ENCODE measurements at regions not wholly inside any gene's neighbourhood (a gene's known extent, or its start where the extent isn't known, plus 50 kb on each side); places are given as distances from the start of the nearest gene placed in this dataset.

DNA sequence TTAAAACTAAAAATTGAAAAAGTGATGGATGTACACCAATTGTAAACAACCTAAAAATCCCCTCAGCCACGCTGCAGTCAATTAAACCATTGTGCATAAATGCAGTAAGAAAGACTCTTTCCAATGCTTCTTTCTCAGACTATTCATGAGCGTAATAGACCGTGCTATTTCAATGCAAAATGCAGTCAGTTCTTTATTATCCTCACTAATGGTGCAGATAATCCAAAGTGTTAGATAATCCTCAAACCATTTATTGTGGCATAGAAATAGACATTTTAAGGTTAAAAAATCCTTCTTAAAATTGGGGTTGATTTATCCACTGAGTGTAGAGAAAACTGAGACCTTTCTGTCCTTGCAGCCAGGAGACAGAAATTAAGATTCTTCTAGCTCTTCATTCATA lies 1862.8 kb downstream of the EFNA5 start:
- Histone ChIP-seq H3K36me3 (ENCODE audit: control insufficient read depth in 3 of 3, insufficient read depth in 3 of 3, low read length in 3 of 3) (no peaks in the 10 kb centered on the region), H3K27ac (ENCODE audit: low read depth, low read length) (no peak overlapping the region), H3K9ac (ENCODE audit: low read depth in 1 of 3, low read length in 3 of 3) (no peak overlapping the region), H3K4me3 (ENCODE audit: low read length in 3 of 3) (no peak overlapping the region), H3K27me3 (ENCODE audit: control insufficient read depth in 3 of 3, insufficient read depth in 3 of 3, low read length in 3 of 3) (no peaks in the 10 kb centered on the region), H3K9me3 (ENCODE audit: control insufficient read depth in 3 of 3, low read length in 3 of 3) (no peaks in the 10 kb centered on the region), H3K4me1 (ENCODE audit: control insufficient read depth in 3 of 3, insufficient read depth in 3 of 3, low read length in 3 of 3) (no peaks in the 10 kb centered on the region)

DNA sequence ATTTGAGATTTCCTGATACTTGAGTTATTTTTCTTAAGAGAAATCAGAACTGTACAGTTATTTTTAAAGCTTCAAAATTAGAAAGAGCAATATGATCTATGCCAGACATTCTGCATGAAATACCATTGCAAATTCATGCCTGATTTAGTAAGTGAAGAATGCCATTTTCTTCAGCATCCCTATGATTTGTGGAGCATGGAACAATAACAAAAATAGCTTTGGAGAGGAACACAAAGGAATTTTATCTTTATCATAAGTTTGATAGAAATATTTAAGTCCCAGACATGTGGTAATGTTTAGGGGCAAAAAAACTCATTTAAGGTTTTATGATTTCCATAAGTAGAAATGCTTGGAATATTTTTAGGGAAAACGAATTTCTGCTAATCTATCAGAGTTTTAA lies 1863.4 kb downstream of the EFNA5 start:
- no peaks in the 10 kb centered on the region for H3K4me1 ChIP-seq (ENCODE audit: control insufficient read depth in 3 of 3, insufficient read depth in 3 of 3, low read length in 3 of 3)
- H3K27ac ChIP-seq (ENCODE audit: low read depth, low read length), result no peak overlapping the region

DNA sequence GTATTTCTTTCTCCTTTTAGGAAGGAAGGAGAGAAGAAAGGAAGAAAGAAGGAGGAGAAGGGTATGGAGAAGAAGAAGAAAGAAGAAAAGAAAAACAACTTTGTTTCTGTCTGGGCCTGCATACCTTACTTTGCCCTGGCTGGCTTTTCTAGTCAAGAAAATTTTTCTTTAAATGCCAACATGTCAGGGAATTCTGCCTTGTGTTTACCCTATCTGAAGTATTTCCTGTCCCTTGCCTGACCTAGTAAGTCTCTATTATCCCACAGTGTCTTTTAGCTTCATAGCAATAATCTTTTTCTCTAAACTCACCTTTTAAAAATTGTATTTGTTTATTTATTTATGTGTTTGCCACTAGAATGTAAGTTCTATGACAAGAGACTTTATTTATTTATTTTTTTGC lies 1864.1 kb downstream of the EFNA5 start:
- H3K36me3 ChIP-seq (ENCODE audit: control insufficient read depth in 3 of 3, insufficient read depth in 3 of 3, low read length in 3 of 3), result no peaks in the 10 kb centered on the region
- H3K27ac ChIP-seq (ENCODE audit: low read depth, low read length), result no peak overlapping the region
- no peaks in the 10 kb centered on the region for H3K9me3 ChIP-seq (ENCODE audit: control insufficient read depth in 3 of 3, low read length in 3 of 3)

More for the DNA sequence above, 1863.4 kb downstream of the EFNA5 start:
- H3K4me3 ChIP-seq (ENCODE audit: low read length in 3 of 3), result no peak overlapping the region
- H3K27me3 ChIP-seq (ENCODE audit: control insufficient read depth in 3 of 3, insufficient read depth in 3 of 3, low read length in 3 of 3), result no peaks in the 10 kb centered on the region
- no peaks in the 10 kb centered on the region for H3K36me3 ChIP-seq (ENCODE audit: control insufficient read depth in 3 of 3, insufficient read depth in 3 of 3, low read length in 3 of 3)
- H3K9me3 ChIP-seq (ENCODE audit: control insufficient read depth in 3 of 3, low read length in 3 of 3), result no peaks in the 10 kb centered on the region
- H3K9ac ChIP-seq (ENCODE audit: low read depth in 1 of 3, low read length in 3 of 3), result no peak overlapping the region

DNA sequence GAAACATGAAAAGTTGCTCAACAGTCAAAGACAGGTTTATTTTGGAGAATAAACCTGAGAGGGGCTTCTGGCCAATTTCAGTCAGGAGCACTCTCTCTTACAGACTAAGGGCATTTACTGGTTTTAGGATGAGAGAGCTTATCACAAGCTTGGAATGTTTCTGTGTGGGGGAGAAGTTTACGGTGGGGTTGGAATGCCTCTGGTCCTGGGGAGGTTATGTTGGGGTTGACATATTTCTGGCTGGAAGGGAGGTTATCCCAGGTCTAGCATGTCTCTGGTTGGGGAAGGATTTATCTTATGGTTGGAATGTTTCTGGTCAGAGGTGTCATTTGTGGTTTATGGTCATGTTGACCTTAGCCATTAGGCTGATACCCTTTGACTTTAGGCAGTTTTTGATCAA lies 1867.3 kb downstream of the EFNA5 start:
- H3K27me3 ChIP-seq (ENCODE audit: control insufficient read depth in 3 of 3, insufficient read depth in 3 of 3, low read length in 3 of 3), result no peaks in the 10 kb centered on the region

More for the DNA sequence above, 1864.1 kb downstream of the EFNA5 start:
- Histone ChIP-seq H3K4me1 (ENCODE audit: control insufficient read depth in 3 of 3, insufficient read depth in 3 of 3, low read length in 3 of 3) (no peaks in the 10 kb centered on the region), H3K9ac (ENCODE audit: low read depth in 1 of 3, low read length in 3 of 3) (no peak overlapping the region), H3K27me3 (ENCODE audit: control insufficient read depth in 3 of 3, insufficient read depth in 3 of 3, low read length in 3 of 3) (no peaks in the 10 kb centered on the region), H3K4me3 (ENCODE audit: low read length in 3 of 3) (no peak overlapping the region)

DNA sequence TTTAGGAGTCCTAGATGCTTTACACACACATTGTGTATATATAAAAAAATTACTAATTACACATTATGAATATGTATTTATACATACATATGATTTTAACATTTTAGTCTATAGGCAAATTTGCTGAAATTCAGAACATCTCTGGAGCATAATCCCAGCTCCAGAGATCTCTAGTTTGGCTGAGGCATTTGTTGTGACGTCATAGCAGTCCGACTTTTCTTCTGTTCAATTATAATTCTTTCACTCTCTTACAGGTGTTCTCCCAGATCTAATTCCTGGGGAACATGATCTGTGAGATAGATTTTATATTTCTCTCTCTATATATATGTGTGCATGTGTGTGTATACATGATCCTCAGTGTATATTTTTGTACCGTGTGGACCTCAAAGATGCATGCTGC lies 1876.2 kb downstream of the EFNA5 start:
- Histone ChIP-seq H3K9ac (ENCODE audit: low read depth in 1 of 3, low read length in 3 of 3) (no peak overlapping the region), H3K36me3 (ENCODE audit: control insufficient read depth in 3 of 3, insufficient read depth in 3 of 3, low read length in 3 of 3) (no peaks in the 10 kb centered on the region), H3K27me3 (ENCODE audit: control insufficient read depth in 3 of 3, insufficient read depth in 3 of 3, low read length in 3 of 3) (no peaks in the 10 kb centered on the region), H3K9me3 (ENCODE audit: control insufficient read depth in 3 of 3, low read length in 3 of 3) (no peaks in the 10 kb centered on the region), H3K4me3 (ENCODE audit: low read length in 3 of 3) (no peak overlapping the region), H3K4me1 (ENCODE audit: control insufficient read depth in 3 of 3, insufficient read depth in 3 of 3, low read length in 3 of 3) (no peaks in the 10 kb centered on the region), H3K27ac (ENCODE audit: low read depth, low read length) (no peak overlapping the region)

More for the DNA sequence above, 1867.3 kb downstream of the EFNA5 start:
- Histone ChIP-seq H3K9me3 (ENCODE audit: control insufficient read depth in 3 of 3, low read length in 3 of 3) (no peaks in the 10 kb centered on the region), H3K4me3 (ENCODE audit: low read length in 3 of 3) (no peak overlapping the region), H3K36me3 (ENCODE audit: control insufficient read depth in 3 of 3, insufficient read depth in 3 of 3, low read length in 3 of 3) (no peaks in the 10 kb centered on the region), H3K4me1 (ENCODE audit: control insufficient read depth in 3 of 3, insufficient read depth in 3 of 3, low read length in 3 of 3) (no peaks in the 10 kb centered on the region), H3K9ac (ENCODE audit: low read depth in 1 of 3, low read length in 3 of 3) (no peak overlapping the region), H3K27ac (ENCODE audit: low read depth, low read length) (no peak overlapping the region)

DNA sequence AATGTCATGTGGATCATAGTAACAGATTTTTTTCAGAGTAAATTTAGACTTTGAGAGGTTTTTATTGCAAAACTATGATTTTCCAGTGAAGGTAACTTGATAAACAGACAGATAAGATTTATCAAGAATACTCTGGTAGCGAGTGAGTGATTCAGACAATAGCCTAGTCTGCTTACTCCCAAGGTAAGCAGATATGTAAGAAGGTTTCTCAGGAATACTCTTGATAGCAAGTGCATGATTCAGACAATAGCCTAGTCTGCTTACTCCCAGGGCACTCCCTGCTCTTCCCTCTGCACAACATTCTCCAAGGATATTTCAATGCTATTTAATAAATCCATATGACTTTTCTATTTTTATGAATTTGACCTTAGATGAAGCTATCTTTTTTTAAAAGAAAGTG lies 1881.5 kb downstream of the EFNA5 start:
- no peaks in the 10 kb centered on the region for H3K9me3 ChIP-seq (ENCODE audit: control insufficient read depth in 3 of 3, low read length in 3 of 3)
- no peaks in the 10 kb centered on the region for H3K4me1 ChIP-seq (ENCODE audit: control insufficient read depth in 3 of 3, insufficient read depth in 3 of 3, low read length in 3 of 3)
- H3K27ac ChIP-seq (ENCODE audit: low read depth, low read length), result no peak overlapping the region
- no peaks in the 10 kb centered on the region for H3K27me3 ChIP-seq (ENCODE audit: control insufficient read depth in 3 of 3, insufficient read depth in 3 of 3, low read length in 3 of 3)
- no peaks in the 10 kb centered on the region for H3K36me3 ChIP-seq (ENCODE audit: control insufficient read depth in 3 of 3, insufficient read depth in 3 of 3, low read length in 3 of 3)
- no peak overlapping the region for H3K4me3 ChIP-seq (ENCODE audit: low read length in 3 of 3)
- H3K9ac ChIP-seq (ENCODE audit: low read depth in 1 of 3, low read length in 3 of 3), result no peak overlapping the region

DNA sequence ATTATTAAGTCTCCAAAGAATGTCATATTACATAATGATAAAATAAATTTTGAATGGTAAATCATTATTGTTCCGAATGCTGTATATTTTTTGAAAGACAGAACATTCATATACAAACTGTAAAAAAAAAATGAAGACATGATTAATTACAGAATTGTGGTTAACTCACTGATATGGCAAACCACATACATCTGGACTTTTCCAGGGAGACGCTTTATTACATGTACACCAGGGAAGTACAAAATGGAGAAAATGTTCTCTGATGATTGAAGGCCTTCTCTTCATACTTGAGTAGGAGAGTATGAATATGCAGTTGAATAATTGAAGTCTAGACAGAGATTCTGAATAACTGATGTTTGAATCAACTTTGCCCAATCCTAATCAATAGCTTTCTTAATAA lies 1886.9 kb downstream of the EFNA5 start:
- no peaks in the 10 kb centered on the region for H3K9me3 ChIP-seq (ENCODE audit: control insufficient read depth in 3 of 3, low read length in 3 of 3)
- H3K4me1 ChIP-seq (ENCODE audit: control insufficient read depth in 3 of 3, insufficient read depth in 3 of 3, low read length in 3 of 3), result no peaks in the 10 kb centered on the region
- H3K27ac ChIP-seq (ENCODE audit: low read depth, low read length), result no peak overlapping the region
- H3K36me3 ChIP-seq (ENCODE audit: control insufficient read depth in 3 of 3, insufficient read depth in 3 of 3, low read length in 3 of 3), result no peaks in the 10 kb centered on the region
- no peak overlapping the region for H3K4me3 ChIP-seq (ENCODE audit: low read length in 3 of 3)
- H3K27me3 ChIP-seq (ENCODE audit: control insufficient read depth in 3 of 3, insufficient read depth in 3 of 3, low read length in 3 of 3), result no peaks in the 10 kb centered on the region
- no peak overlapping the region for H3K9ac ChIP-seq (ENCODE audit: low read depth in 1 of 3, low read length in 3 of 3)

DNA sequence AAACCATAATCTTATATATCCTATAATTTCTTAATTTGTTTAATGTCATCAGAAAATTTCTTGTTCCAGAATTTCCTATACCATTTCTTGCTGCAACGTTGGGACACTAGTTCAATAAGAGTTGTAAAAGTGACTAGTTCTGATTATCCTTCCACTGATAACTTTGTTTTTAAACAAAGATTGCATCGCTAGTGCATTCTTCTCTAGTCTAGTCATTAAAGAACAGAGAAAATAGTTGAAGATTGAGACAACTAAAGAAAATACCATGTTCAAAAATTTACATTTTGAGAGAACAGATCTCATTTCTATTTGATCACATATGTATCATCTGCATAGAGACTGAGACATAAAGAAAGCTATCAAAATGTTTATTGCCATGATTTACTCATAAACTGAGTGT lies 1888.2 kb downstream of the EFNA5 start:
- no peak overlapping the region for H3K9ac ChIP-seq (ENCODE audit: low read depth in 1 of 3, low read length in 3 of 3)
- no peak overlapping the region for H3K27ac ChIP-seq (ENCODE audit: low read depth, low read length)
- H3K36me3 ChIP-seq (ENCODE audit: control insufficient read depth in 3 of 3, insufficient read depth in 3 of 3, low read length in 3 of 3), result no peaks in the 10 kb centered on the region
- H3K9me3 ChIP-seq (ENCODE audit: control insufficient read depth in 3 of 3, low read length in 3 of 3), result no peaks in the 10 kb centered on the region
- H3K4me1 ChIP-seq (ENCODE audit: control insufficient read depth in 3 of 3, insufficient read depth in 3 of 3, low read length in 3 of 3), result no peaks in the 10 kb centered on the region
- no peak overlapping the region for H3K4me3 ChIP-seq (ENCODE audit: low read length in 3 of 3)
- H3K27me3 ChIP-seq (ENCODE audit: control insufficient read depth in 3 of 3, insufficient read depth in 3 of 3, low read length in 3 of 3), result no peaks in the 10 kb centered on the region

DNA sequence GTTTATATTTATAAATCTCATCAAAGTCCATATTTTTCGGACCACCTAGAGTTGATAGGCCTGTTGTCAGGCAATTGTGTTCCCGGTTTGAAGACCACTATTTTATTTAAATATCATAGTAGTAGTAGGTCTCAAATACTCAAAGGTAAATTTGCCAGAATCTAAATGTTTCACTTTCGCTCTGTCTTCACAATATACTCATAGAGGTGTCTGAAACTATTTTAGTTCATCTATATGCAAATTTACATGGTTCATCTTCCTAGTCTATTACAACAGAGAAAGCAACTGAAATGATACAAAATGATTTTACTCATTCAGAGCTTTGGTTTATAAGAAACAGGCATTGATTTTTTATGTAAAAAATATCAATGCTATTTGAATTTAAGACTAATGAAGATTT lies 1897.5 kb downstream of the EFNA5 start:
- H3K4me1 ChIP-seq (ENCODE audit: control insufficient read depth in 3 of 3, insufficient read depth in 3 of 3, low read length in 3 of 3), result no peaks in the 10 kb centered on the region
- H3K36me3 ChIP-seq (ENCODE audit: control insufficient read depth in 3 of 3, insufficient read depth in 3 of 3, low read length in 3 of 3), result no peaks in the 10 kb centered on the region
- no peaks in the 10 kb centered on the region for H3K9me3 ChIP-seq (ENCODE audit: control insufficient read depth in 3 of 3, low read length in 3 of 3)
- H3K27ac ChIP-seq (ENCODE audit: low read depth, low read length), result no peak overlapping the region
- H3K4me3 ChIP-seq (ENCODE audit: low read length in 3 of 3), result no peak overlapping the region
- no peaks in the 10 kb centered on the region for H3K27me3 ChIP-seq (ENCODE audit: control insufficient read depth in 3 of 3, insufficient read depth in 3 of 3, low read length in 3 of 3)
- no peak overlapping the region for H3K9ac ChIP-seq (ENCODE audit: low read depth in 1 of 3, low read length in 3 of 3)

DNA sequence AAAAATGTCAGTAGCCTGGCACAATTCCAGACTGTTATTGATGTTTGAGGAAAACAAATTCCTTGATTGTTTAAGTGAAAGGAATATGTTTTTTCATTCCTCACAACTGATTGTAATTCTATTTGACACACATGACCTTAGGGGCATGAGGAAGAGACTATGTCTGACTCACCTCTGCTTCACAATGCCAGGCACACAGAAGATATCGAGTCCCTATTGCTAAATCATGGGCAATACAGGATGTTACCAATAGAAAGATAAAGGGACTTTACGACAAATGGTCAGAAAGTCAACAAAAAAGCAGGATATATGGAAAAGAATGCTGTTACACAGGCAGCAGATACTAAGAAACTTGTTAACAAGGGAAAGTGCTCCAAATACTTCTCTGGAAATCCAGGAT lies 1903.5 kb downstream of the EFNA5 start:
- Histone ChIP-seq H3K4me1 (ENCODE audit: control insufficient read depth in 3 of 3, insufficient read depth in 3 of 3, low read length in 3 of 3) (no peaks in the 10 kb centered on the region), H3K4me3 (ENCODE audit: low read length in 3 of 3) (no peak overlapping the region), H3K36me3 (ENCODE audit: control insufficient read depth in 3 of 3, insufficient read depth in 3 of 3, low read length in 3 of 3) (no peaks in the 10 kb centered on the region), H3K9ac (ENCODE audit: low read depth in 1 of 3, low read length in 3 of 3) (no peak overlapping the region), H3K27ac (ENCODE audit: low read depth, low read length) (no peak overlapping the region), H3K9me3 (ENCODE audit: control insufficient read depth in 3 of 3, low read length in 3 of 3) (peaks cover 0 to 2% (median 0%) of the 10 kb centered on the region in 3 donors), H3K27me3 (ENCODE audit: control insufficient read depth in 3 of 3, insufficient read depth in 3 of 3, low read length in 3 of 3) (no peaks in the 10 kb centered on the region)

DNA sequence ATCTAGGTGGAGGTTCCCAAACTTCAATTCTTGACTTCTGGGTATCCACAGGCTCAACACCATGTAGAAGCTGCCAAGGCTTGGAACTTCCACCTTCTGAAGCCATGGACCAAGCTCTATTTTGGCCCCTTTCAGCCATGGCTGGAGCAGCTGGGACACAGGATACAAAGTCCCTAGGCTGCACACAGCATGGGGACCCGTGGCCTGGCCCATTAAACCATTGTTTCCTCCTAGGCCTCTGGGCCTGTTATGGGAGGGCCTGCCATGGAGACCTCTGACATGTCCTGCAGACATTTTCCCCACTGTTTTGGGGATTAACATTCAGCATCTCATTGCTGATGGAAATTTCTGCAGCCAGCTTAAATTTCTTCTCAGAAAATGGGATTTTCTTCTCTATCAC lies 1908.0 kb downstream of the EFNA5 start:
- peaks cover 0 to 4% (median 0%) of the 10 kb centered on the region in 3 donors for H3K9me3 ChIP-seq (ENCODE audit: control insufficient read depth in 3 of 3, low read length in 3 of 3)
- H3K4me1 ChIP-seq (ENCODE audit: control insufficient read depth in 3 of 3, insufficient read depth in 3 of 3, low read length in 3 of 3), result no peaks in the 10 kb centered on the region
- H3K4me3 ChIP-seq (ENCODE audit: low read length in 3 of 3), result no peak overlapping the region
- no peak overlapping the region for H3K27ac ChIP-seq (ENCODE audit: low read depth, low read length)
- H3K36me3 ChIP-seq (ENCODE audit: control insufficient read depth in 3 of 3, insufficient read depth in 3 of 3, low read length in 3 of 3), result no peaks in the 10 kb centered on the region
- no peak overlapping the region for H3K9ac ChIP-seq (ENCODE audit: low read depth in 1 of 3, low read length in 3 of 3)
- H3K27me3 ChIP-seq (ENCODE audit: control insufficient read depth in 3 of 3, insufficient read depth in 3 of 3, low read length in 3 of 3), result no peaks in the 10 kb centered on the region
